Inflammatory macrophage (primary cell): ENCODE measurements at regions not wholly inside any gene's neighbourhood (a gene's known extent, or its start where the extent isn't known, plus 50 kb on each side); places are given as distances from the start of the nearest gene placed in this dataset.

Source experiments
- DNase-seq, 2 donors: peaks; one replicate each; pipeline ENCODE4 v3.0.0-alpha.2; 2020 to 2022

DNA sequence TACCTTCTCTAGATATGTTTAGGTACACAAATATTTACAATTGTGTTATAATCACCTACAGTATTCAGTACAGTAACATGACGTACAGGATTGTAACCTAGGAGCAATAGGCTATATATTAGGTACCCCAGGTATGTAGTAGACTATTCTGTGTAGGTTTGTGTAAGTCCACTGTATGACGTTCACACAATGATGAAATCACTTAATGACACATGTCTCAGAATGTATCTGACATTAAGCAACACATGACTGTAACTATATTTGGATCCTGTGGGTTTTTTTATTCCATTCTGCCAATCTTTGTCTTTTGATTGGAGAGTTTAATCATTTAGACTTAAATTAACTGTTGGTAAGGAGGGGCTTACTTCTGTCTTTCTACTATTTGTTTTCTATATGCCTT, 52.1 kb downstream of the STYXL2 start:
- peak in 1 of 2 donors; percentile 11 for DNase-seq

DNA sequence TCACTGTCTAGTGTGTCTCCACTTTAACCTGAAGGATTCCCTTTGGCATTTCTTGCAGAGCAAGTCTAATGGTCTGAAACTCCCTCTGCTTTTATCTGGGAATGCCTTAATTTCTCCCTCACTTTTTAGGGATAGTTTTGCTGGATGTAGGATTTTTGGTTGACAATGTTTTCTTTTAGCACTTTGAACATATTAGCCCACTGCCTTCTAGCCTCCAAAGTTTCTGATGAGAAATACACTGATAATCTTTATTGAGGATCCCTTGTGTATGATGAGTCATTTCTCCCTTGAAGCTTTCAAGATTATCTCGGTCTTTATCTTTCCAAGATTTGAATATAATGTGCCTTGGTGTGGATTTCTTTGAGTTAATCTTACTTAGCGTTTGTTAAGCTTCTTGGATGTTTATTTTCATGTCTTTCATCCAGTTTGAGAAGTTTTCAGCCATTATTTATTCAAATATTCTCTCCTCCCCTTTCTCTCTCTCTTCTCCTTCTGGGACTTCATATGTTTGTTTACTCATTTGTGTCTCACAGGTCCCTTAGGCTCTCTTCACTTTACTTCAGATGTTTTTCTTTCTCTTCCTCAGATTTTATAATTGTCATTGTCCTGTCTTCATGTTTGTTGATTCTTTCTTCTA, 53.1 kb downstream of the STYXL2 start:
- no peak for DNase-seq

DNA sequence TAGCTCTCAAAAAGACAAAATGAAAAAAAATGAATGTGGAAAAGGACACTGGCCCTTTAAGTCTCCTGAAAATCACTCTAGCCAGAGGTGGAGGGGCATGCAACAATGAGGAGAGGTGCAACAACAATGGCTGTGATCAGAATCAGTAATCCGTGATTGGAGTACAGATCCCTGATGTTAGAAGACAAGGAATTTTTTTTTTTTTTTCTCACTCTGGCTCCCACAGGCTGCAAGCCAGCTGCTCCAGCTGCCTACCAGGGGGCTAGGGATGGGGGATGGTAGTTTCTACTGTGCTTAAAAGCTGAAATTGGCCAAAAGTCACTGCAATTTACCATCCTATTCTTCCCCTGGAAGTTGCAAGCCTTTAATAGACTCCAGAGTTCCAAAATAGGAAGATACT, 54.5 kb downstream of the STYXL2 start:
- DNase-seq, result no peak

DNA sequence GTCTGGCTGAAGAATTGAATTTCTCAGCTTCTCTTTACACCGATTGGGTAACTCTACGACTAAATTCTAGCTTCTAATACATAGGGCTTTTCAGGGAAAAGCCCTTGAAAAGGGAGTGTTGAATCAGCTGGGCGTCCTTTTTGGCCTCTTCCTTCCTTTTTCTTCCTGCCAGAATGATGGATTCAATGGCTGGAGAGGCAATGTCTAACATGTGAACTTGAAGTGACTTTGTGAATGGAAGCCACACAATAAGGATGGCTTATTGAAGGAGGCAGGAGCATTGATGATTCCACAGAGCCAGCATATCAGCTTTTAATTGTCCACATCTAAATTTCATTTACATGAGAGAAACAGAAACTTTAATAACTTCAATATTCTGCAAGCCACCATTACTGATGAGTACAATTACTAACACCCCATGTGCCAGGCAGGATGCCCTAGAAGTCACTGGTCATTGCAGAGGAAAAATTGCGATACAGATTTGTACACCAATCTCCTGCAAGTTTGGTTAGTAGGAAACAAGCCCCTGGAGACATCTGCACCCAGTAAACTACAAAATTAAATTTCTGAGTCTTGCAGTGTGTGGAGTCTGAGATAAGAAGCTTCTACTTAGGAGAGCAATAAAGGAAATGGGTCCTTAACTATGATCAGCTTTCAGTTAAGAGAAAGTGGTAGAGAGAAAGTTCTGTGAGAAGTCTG, 56.1 kb downstream of the STYXL2 start:
- DNase-seq, result no peak

DNA sequence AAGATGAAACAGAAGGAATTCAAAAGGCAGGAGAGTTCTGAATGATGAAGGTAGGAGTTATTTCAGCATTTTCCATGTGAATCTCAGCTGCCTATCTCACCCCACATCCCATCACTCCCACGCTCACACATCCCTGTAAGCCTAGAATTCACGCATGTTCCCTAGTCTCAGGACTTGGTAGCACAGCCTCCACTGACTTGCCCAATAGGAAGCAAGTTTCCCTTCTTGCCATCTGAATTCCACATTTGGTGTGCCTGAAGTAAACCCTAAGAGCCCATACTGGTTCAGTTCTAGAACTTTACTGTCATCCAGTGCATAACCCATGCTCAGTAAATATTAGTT, 56.6 kb downstream of the STYXL2 start:
- DNase-seq, result no peak

DNA sequence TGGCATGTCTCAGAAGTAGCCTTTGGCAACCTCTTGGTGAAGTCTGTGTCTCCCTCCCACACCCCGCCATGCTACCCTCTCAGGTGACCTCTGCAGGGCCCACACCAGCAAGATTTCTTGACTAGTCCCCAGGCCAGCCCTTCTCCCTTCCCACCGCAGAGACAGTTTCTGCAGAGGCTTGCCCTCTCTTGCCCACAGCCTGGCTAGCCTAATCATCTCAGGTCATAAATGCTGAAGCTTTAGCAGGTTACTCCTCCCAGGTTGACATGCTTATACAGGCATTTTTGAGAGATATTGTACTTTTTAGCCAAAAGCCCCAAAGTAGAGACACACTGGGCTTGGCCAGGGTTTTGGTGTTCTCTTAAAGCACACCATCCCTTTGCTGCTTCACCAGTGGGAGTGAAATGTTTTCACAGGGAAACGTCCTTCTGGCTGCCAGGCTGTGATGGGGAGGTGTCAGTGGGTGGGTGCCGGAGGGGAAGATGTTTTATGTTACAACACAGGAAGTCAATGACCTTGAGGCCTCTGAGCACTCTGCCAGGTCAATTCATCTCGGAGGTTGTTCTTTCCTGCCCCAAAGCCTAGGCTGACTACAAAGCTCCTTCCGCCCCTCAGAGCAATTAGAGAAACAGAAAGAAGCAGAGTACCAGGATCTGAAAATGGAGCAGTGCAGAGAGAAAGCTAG, 58.5 kb downstream of the STYXL2 start:
- no peak for DNase-seq

DNA sequence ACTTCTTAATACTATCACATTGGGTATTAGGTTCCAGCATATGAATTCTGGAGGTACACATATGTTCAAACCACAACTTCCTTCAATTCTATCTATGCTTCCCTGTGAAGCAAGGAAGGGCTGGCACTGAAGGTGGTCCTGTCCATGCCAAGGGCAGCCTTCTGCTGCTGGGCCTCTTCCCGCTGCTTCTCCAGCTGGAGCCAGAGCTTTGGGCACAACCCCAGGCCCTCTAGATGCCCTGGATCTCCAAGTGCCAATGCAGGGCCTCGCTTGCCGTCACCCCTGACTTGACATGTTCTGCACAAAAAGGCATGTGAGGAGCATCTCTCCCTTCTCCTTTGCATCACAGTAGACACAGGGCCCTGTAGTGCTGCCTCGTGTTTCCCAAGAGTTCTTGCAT, 62.6 kb downstream of the STYXL2 start:
- DNase-seq, result no peak

DNA sequence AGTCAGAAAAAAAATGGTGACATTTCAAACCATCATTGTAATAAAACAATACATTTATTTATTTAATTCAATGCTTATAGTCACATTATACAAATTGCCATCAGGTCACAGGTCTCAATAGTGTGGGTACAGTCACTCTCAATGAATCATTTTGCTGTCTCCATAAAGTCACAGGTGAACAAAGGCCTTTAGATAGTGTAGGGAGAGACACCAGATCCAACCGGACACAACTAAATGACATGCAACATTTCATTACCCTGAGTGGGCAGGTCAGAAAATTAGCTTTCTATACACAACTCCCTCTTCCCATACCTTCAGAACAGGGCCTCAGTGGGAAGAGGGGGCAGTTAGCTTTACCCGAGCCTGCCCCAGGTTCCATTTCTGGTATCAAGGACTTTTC, 63.2 kb downstream of the STYXL2 start:
- no peak for DNase-seq

DNA sequence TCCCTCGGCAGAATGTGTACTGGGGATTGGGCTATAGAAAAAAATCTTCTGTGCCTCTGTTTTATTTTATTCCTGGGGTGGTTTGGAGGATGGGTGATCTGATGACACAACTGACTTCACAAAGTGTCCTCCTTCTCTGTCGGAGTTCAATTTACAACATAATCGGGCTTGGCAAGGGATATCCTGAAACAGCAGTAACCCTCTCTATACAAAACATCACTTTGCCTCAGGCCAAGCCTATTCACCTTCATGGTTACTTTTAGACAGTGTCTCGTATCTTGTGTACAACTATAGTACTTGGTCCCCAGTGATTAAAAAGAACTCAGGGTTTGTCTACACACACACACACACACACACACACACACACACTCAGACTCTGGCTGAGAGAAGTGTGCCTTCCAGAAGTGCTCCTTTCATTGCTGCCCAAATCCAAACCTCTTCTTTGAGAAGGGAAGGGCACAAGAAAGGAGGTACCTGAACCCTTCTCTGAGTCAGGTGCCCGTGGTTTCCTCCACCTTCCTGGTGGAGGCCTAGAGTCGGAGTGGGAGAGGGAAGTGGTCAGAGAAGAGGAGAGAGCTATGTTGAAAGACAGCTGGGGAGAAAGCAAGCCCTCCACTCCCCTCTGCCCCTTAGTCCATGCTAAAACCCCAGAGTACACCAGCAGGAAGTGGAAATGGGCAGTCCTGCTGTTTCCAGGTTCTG, 62.4 kb upstream of the POU2F1 start:
- DNase-seq, result no peak

DNA sequence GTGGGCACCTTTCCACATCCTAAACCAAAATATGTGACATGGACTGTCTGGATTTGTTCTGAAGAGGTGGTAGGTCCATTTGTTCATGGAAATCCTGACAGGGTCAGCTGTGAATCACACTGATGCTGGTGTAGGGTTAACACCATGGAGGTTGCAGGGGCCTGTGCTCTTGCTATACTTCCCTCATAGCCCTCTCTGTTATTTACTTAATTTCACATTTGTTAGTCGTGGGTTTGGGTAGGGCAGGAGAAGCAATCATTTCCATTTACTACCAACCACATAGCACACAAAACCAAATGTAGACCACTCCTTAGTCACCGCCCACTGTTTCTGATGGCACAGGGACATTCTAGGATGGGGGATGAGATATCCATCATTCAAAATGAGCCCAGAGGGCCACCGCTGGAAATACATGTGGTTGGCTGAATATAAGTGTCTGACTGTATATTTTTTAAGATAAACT, 61.8 kb upstream of the POU2F1 start:
- DNase-seq, result no peak

DNA sequence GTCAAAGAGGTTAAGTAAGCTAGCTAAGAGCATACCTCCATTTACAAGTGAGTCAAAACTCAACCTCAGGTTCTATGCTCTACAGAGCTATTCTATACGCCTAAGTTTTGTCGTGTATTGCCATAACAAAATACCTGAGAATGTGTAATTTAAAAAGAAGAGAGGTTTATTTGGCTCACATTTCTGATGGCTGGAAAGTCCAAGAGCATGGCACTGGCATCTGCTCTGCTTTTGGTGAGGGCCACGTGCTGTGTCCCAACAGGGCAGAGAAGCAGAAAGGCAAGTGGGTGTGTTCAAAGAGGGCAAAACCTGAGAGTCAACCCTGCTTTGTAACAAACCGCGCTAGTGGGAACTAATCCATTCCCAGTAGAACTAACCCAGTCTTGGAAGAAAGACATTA, 60.9 kb upstream of the POU2F1 start:
- no peak for DNase-seq

DNA sequence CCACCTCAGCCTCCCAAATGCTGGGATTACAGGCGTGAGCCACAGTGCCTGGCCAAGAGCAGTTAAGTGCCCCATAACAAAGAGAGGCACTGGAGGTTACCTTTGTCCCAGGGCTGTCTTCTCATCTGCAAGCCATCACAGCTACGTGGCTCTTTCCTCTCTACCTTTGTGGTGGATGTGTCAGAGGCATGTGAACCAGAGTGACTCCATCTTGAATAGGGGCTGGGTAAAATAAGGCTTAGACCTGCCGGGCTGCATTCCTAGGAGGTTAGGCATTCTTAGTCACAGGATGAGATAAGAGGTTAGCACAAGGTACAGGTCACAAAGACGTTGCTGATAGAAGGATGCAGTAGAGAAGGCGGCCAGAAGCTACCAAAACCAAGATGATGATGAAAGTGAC, 59.4 kb upstream of the POU2F1 start:
- DNase-seq, result no peak

DNA sequence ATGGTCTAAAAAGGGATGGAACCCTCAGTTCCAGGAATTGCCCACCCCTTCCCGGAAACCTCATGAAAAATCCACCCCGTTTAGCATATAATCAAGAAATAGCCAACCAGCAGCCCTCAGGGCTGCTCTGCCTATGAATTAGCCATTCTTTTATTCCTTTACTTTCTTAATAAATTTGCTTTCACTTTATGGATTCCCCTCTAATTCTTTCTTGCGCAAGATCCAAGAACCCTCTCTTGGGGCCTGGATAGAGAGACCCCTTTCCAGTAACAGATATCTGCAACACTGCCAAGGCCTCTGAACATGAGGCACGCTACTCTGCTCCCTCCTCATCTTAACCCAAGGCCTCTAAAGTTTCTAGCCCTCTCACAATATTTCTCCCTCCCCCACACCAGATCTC, 58.9 kb upstream of the POU2F1 start:
- no peak for DNase-seq

DNA sequence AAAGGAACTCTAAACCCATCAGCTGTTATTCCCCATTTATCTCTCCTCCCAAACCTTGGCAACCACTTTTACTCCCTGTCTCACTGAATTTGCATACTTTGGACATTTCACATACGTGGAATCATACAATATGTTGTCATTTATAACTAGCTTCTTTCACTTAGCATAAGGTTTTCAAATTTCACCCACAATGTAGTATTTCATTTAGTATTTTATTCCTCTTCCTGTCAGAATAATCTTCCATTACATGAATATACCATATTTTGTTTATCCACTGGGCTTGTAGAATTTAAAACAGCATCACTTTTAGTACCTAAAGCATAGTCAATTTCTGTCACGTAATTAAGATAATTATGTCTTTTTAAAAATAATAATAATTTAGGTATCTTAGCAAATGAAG, 55.5 kb upstream of the POU2F1 start:
- DNase-seq, result no peak

DNA sequence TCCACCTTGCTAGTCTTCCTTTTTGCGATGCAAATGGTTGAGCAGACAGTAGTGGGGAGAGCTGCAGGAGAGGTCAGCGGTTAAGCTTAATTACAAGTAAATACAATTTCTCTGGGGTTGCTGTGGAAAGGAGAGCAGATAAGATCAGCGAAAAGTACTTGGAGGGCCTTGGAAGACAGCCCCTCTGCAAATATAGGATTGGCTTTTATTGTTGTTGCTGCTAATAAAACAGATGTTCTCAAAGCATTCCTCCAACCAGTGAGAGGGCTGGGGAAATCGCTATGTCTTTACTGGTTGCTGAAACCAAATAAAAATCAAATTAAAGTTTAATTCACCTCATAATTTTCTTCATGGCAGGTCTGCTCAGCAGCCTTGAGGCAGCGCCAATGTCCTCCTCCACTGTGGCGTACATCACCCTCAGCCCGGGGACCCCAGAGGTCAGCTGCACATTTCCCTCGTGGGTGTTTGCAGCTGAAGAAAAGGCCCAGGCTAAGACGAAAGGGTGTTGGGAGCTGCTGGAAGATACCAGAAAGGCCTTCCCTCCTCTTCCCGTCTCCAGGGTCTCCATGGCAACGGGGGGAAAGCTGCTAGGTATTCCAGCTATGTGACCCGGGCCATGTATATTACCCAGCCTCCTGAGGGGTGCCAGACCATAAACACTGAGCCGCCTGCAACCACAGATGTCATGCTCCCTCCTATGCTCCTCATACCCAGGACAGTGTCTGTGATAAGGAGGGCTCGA, 54.6 kb upstream of the POU2F1 start:
- DNase-seq, result no peak

DNA sequence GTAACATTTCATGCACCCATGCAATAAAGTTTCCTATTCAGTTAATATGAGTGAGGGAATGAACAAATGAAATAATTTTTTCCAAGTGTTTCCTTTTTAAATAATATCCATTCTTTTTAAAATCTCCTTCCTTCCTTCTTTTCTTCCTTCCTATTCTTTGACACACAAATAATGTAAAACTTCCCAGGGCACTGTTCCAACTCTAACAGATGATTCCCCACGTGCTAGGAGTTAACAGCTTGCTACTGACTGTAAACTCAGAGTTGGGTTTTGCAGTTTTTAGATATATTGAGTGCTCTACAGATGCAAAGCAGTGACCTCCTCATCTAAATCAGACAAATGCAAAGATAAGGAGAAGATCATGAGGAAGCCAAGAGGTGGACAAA, 54.0 kb upstream of the POU2F1 start:
- DNase-seq, result no peak

DNA sequence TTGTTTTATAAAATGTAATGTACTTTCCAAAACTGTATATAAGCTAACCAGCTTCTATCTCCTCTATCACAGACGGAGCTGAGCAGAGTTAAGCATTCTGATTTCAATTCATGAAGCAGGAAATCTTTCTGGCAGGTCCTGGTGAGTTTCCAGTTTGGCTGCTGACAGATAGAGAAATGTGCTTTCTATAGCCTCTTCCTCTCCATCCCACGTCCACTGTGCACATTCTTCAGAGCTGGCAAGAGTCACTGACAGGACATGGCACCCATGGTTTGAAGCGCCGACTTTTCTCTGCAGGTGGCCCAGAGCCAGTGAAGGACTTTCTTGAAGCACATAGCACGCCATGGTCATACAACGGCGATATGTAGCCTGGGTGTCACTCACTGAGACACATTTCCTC, 52.3 kb upstream of the POU2F1 start:
- DNase-seq, result no peak

DNA sequence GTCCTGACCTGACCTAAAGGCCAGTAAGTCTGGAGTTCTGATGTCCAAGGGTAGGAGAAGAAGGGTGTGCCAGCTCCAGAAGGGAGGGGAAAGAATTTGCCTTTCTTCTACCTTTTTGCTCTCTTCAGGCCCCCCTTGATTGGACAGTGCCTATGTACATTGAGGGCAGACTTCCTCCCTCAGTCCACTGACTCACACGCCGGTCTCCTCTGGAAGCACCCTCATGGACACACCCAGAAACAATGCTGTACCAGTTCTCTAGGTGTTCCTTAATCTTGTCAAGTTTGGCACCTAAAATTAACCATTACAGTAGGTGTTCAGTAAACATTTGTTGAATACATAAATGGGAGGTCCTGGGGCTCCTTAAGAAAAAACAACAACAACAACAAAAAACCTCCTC, 51.0 kb upstream of the POU2F1 start:
- no peak for DNase-seq
